ENCODE measurements at regions not wholly inside any gene's neighbourhood (a gene's known extent, or its start where the extent isn't known, plus 50 kb on each side); places are given as distances from the start of the nearest gene placed in this dataset.
A peak's percentile ranks its signal among the peaks of the same experiment; 100 is the strongest.

GRCh38 chr11:128174465-128175291 lies 412.7 kb downstream of the ETS1 start:
- H2BK15ac ChIP-seq (ENCODE audit: low read depth, low read length) = no peak overlapping the region
- H3K36me3 ChIP-seq (ENCODE audit: control insufficient read depth, insufficient read depth, low read length) = no peaks in the 10 kb centered on the region
- dilution Hi-C loops (cut with HindIII; ENCODE audit: low sequenced_read_pairs, unreplicated experiment) = loop anchor here (25.0 kb wide), 2 partner anchors 463 to 663 kb away; no protein-coding TSS in a partner anchor
- peaks cover 2% of the 10 kb centered on the region; the same call in 1 of the 2 replicates for H3K4me1 ChIP-seq (ENCODE audit: control insufficient read depth, insufficient read depth, low read length)
- H3K27ac ChIP-seq (ENCODE audit: insufficient read depth, low read length) = no peak overlapping the region
- H2AFZ ChIP-seq (replicated peaks; ENCODE audit: low read length, poor library complexity) = peak overlapping the region; percentile 52
- H3K27me3 ChIP-seq (ENCODE audit: control insufficient read depth, insufficient read depth, low read length) = 0 out of 2 replicates have a peak, but pooled peaks cover 2% of the 10 kb centered on the region
- no peaks in the 10 kb centered on the region for H3K9me3 ChIP-seq (ENCODE audit: control insufficient read depth, insufficient read depth, low read length)
- no peak overlapping the region; a peak in 1 of 4 replicates for H4K8ac ChIP-seq (ENCODE audit: low read depth in 2 of 2, low read length in 2 of 2)
- no peak overlapping the region for H2BK5ac ChIP-seq (ENCODE audit: low read depth, low read length, poor library complexity, severe bottlenecking)
- H3K4ac ChIP-seq (ENCODE audit: low read depth, low read length) = peak overlapping the region; percentile 30
- no TSS peak for BruUV-seq (replicated peaks)
- H3K56ac ChIP-seq (ENCODE audit: extremely low read depth, insufficient read depth, low read length) = no peak overlapping the region
- peak overlapping the region; percentile 48; the same call in 1 of the 2 replicates for H2AK5ac ChIP-seq (ENCODE audit: low read depth, low read length)
- peak overlapping the region; percentile 50; the same call in 1 of the 2 replicates for H2BK20ac ChIP-seq (ENCODE audit: low read depth, low read length)
- H3K79me1 ChIP-seq (ENCODE audit: low read depth in 1 of 2, low read length in 2 of 2) = no peaks in the 10 kb centered on the region
- peak overlapping the region; percentile 88 for H2BK120ac ChIP-seq (ENCODE audit: low read depth, low read length)
- H3K9me1 ChIP-seq (ENCODE audit: insufficient read depth, low read length) = no peaks in the 10 kb centered on the region
- POLR2A ChIA-PET (ENCODE audit: unreplicated experiment) = no interaction called here
- ATAC-seq (ENCODE audit: low read depth) (peak; percentile 54), DNase-seq (peak; percentile 67)
- TF ChIP-seq CHD1 (IDR thresholded peaks at IDR 0.05; ENCODE audit: low read depth, low read length) (no peak), CEBPB (IDR thresholded peaks at IDR 0.05; ENCODE audit: low read depth, low read length) (peak; percentile 60), RCOR1 (IDR thresholded peaks at IDR 0.05; ENCODE audit: insufficient replicate concordance, low read length) (no peak)
- peak overlapping the region; percentile 58 for H3K14ac ChIP-seq (replicated peaks; ENCODE audit: low read depth, low read length)
- H4K91ac ChIP-seq (ENCODE audit: insufficient read depth, low read depth, low read length) = peak overlapping the region; percentile 53; the same call in 1 of the 2 replicates
- intact Hi-C loops (cut with micrococcal nuclease) = loop anchor here (5.0 kb wide), 1 partner anchor 603 kb away; no protein-coding TSS in a partner anchor
- H3K4me2 ChIP-seq (ENCODE audit: low read depth, low read length) = no peak overlapping the region
- no peak overlapping the region for H3K4me3 ChIP-seq (ENCODE audit: insufficient read depth, low read depth, low read length)
- H2AK9ac ChIP-seq (replicated peaks; ENCODE audit: low read depth, low read length, poor library complexity) = no peak overlapping the region
- no peak overlapping the region; the same call in 1 of the 2 replicates for H3K18ac ChIP-seq (ENCODE audit: low read depth, low read length)
- CTCF ChIA-PET = interaction anchor here (1.1 kb wide), 1 partner anchor 17 kb away, joined by 4 read pairs; no protein-coding TSS in a partner anchor
- no peak overlapping the region for H4K5ac ChIP-seq (ENCODE audit: low read depth, low read length)
- peak overlapping the region; percentile 13; the same call in 1 of the 2 replicates for H3K23ac ChIP-seq (ENCODE audit: low read depth, low read length)
- WGBS, 2 experiments (ENCODE audit: extremely low coverage in 2 of 2, insufficient read length in 1 of 2) = 37% methylated on average over 2 of the region's 7 CpGs; no CpG with 5 or more reads in 1 of the 2 experiments
- H4K20me1 ChIP-seq (ENCODE audit: insufficient read depth, low read length) = no peaks in the 10 kb centered on the region
- in situ Hi-C loops (cut with MboI; ENCODE audit: low sequenced_read_pairs) = loop anchor here (5.0 to 25.0 kb wide), 4 partner anchors 113 to 788 kb away; no protein-coding TSS in a partner anchor
- H3K9ac ChIP-seq (ENCODE audit: low read depth, low read length) = no peak overlapping the region; the same call in 1 of the 2 replicates
